HG03442 (cell line): ENCODE measurements at regions not wholly inside any gene's neighbourhood (a gene's known extent, or its start where the extent isn't known, plus 50 kb on each side); places are given as distances from the start of the nearest gene placed in this dataset.

Source experiments
- ATAC-seq: cut with Tn5 transposase; IDR thresholded peaks from one replicate; pipeline ENCODE4 v1.9.1; 2021; ENCODE audit warnings: mild to moderate bottlenecking, moderate library complexity; ENCODE audit not compliant: unreplicated experiment

GRCh38 chr16:82248677-82249076, 78.7 kb upstream of the MPHOSPH6 start:
- ATAC-seq, result no peak

- no peak for ATAC-seq
Measured at GRCh38 chr16:82248012-82248656, 78.1 kb upstream of the MPHOSPH6 start.

GRCh38 chr16:82242201-82242600, 72.2 kb upstream of the MPHOSPH6 start:
- no peak for ATAC-seq

GRCh38 chr16:82241469-82242052, 71.5 kb upstream of the MPHOSPH6 start:
- no peak for ATAC-seq

GRCh38 chr16:82240111-82240510, 70.1 kb upstream of the MPHOSPH6 start:
- no peak for ATAC-seq

GRCh38 chr16:82236875-82237274, 66.9 kb upstream of the MPHOSPH6 start:
- ATAC-seq, result no peak

GRCh38 chr16:82236415-82236814, 66.4 kb upstream of the MPHOSPH6 start:
- no peak for ATAC-seq

GRCh38 chr16:82232806-82233205, 62.8 kb upstream of the MPHOSPH6 start:
- ATAC-seq, result no peak

GRCh38 chr16:82231008-82231787, 61.2 kb upstream of the MPHOSPH6 start:
- no peak for ATAC-seq

GRCh38 chr16:82229800-82230619, 60.0 kb upstream of the MPHOSPH6 start:
- ATAC-seq, result no peak

- ATAC-seq, result no peak
Measured at GRCh38 chr16:82226327-82226726, 56.3 kb upstream of the MPHOSPH6 start.

GRCh38 chr16:82224821-82225220, 54.8 kb upstream of the MPHOSPH6 start:
- no peak for ATAC-seq

- ATAC-seq, result no peak
Measured at GRCh38 chr16:82220541-82220940, 50.5 kb upstream of the MPHOSPH6 start.
